ENCODE measurements at regions not wholly inside any gene's neighbourhood (a gene's known extent, or its start where the extent isn't known, plus 50 kb on each side); places are given as distances from the start of the nearest gene placed in this dataset.

- no peak for DNase-seq
Measured at GRCh38 chr16:86683441-86684194, 105.3 kb downstream of the FOXL1 start.

GRCh38 chr16:86685076-86685475, 106.7 kb downstream of the FOXL1 start:
- DNase-seq = no peak

- no peak for DNase-seq
Measured at GRCh38 chr16:86690970-86691369, 112.6 kb downstream of the FOXL1 start.

GRCh38 chr16:86692426-86692825, 114.1 kb downstream of the FOXL1 start:
- no peak for DNase-seq

GRCh38 chr16:86693033-86693432, 114.7 kb downstream of the FOXL1 start:
- no peak for DNase-seq

- DNase-seq = no peak
Measured at GRCh38 chr16:86697715-86698114, 119.4 kb downstream of the FOXL1 start.

- DNase-seq = no peak
Measured at GRCh38 chr16:86700046-86700945, 121.9 kb downstream of the FOXL1 start.

- DNase-seq = no peak
Measured at GRCh38 chr16:86701286-86701975, 123.1 kb downstream of the FOXL1 start.

GRCh38 chr16:86702824-86703588, 124.7 kb downstream of the FOXL1 start:
- DNase-seq = no peak

GRCh38 chr16:86704516-86704915, 126.2 kb downstream of the FOXL1 start:
- no peak for DNase-seq

GRCh38 chr16:86706726-86707125, 128.4 kb downstream of the FOXL1 start:
- no peak for DNase-seq

- no peak for DNase-seq
Measured at GRCh38 chr16:86707171-86707570, 128.8 kb downstream of the FOXL1 start.

- DNase-seq = no peak
Measured at GRCh38 chr16:86707581-86707980, 129.2 kb downstream of the FOXL1 start.

- DNase-seq = no peak
Measured at GRCh38 chr16:86708431-86708830, 130.1 kb downstream of the FOXL1 start.

GRCh38 chr16:86709103-86709502, 130.8 kb downstream of the FOXL1 start:
- DNase-seq = no peak

- no peak for DNase-seq
Measured at GRCh38 chr16:86709902-86710601, 131.7 kb downstream of the FOXL1 start.

- no peak for DNase-seq
Measured at GRCh38 chr16:86710602-86710950, 132.2 kb downstream of the FOXL1 start.

GRCh38 chr16:86712158-86713009, 134.0 kb downstream of the FOXL1 start:
- DNase-seq = no peak

- no peak for DNase-seq
Measured at GRCh38 chr16:86713021-86713631, 134.8 kb downstream of the FOXL1 start.

GRCh38 chr16:86714166-86714565, 135.8 kb downstream of the FOXL1 start:
- no peak for DNase-seq

- no peak for DNase-seq
Measured at GRCh38 chr16:86716649-86717048, 138.3 kb downstream of the FOXL1 start.
